HG03521 (cell line): ENCODE measurements at regions not wholly inside any gene's neighbourhood (a gene's known extent, or its start where the extent isn't known, plus 50 kb on each side); places are given as distances from the start of the nearest gene placed in this dataset.

ENCODE experiments used
- ATAC-seq: cut with Tn5 transposase; IDR thresholded peaks from one replicate; pipeline ENCODE4 v1.9.1; 2021; ENCODE audit warnings: mild to moderate bottlenecking, moderate library complexity; ENCODE audit not compliant: unreplicated experiment

DNA sequence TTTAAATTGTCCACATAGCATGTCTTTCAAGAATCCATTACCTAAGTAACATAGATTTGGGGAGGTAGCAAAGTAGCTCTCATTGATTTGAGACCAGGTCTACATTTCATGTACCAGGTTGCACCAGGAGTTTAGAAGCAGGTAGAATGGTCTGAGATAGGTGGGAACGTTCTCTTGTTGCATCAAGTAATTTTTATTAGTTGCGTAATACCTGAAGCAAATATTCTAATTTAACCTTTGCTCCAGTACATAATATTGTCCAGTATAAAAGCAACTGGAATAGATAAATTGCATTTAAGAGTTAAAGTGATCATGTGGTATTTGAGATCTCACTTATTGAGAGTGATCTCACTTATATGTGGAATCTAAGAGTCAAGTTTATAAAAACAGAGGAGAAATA lies 597.1 kb upstream of the PRMT6 start:
- ATAC-seq, result no peak

DNA sequence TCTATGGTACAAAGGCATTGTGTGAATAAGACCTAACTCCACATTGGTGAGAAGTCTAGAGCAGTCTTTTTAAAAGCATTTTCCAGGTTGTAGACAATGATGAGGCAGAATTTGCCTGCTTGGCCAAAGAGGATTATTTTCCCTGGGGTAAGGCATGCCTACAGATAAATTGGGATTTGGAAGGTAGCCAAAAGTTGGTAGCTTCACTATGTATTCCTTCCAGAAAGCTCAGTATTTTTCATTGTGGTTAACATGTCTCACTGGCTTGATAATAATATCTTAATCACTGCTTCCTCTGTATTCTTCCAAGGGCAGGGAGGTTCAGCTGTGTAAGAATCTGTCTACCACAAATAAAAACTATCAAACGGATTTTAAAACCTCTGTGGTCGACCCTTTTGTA lies 590.8 kb upstream of the PRMT6 start:
- no peak for ATAC-seq

DNA sequence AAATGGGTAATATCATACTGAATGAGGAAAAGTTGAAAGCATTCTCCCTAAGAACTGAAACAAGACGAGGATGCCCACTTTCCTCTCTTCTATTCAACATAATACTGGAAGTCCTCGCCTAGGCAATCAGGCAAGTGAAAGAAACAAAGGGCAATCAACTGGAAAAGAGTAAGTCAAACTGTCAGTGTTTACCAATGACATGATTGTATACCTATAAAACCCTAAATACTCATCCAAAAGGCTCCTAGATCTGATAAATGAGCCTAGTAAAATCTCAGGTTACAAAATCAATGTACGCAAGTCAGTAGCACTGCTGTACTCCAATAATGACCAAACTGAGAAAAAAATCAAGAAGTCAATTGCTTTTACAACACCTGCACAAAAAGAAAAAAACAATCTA lies 575.8 kb upstream of the PRMT6 start:
- no peak for ATAC-seq

- no peak for ATAC-seq
Observed at GRCh38 chr1:106492880-106493279, 563.6 kb upstream of the PRMT6 start.

- no peak for ATAC-seq
Observed at GRCh38 chr1:106494646-106495045, 561.8 kb upstream of the PRMT6 start.

DNA sequence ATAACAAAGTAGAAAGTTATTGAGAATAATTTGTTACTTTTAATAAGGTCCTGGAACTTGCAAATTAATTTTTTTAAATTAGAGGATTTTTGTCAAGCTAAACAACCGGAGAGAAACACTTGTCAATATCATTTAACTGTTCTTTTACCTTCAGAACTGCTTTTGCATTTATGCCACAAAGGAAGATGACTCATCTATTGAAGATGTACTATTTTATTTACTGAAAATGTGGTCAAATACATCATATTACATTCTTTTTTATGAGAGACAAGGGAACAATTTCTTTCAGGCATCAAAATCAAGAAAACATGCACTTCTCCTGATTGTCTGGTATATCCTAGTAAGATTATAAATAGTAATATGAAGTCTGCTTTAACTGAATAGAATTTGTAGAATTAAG lies 558.2 kb upstream of the PRMT6 start:
- no peak for ATAC-seq

DNA sequence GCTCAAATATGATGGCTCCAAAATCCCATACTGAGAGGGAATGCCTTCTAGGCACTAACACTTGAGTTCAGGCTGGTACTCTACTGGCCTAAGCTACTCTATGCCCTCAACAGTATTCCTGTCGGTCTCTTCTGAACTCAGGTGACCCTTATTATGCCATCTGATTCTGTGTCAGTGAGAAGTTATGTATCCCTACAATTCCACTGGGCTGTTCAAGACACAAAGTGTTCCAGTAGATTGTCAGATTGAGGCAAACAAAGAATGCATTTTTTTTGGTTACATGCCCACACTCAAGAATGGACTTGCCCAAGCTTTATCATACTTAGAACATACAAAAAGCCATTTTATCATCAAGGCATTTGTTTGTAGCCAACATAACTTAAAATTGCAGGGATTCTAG lies 553.8 kb upstream of the PRMT6 start:
- no peak for ATAC-seq

DNA sequence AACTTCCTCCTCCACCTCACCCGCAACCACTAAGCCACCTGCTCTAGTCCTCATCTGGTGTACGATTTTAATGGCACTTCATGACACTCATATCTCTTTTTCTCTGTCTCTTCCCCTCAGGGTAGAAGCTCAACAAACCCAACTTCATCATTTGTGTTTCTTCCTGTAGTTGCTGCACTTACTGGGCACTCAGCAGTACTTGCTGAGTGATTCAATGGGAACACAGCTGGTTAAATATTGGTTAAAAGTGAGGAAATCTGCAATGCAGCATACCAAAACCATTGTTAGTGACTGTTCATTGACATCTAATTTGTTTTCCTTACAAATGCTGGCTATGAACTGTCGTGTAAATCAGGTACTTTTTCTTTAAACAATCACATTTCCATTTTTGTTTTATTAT lies 541.1 kb upstream of the PRMT6 start:
- ATAC-seq, result no peak

- ATAC-seq, result no peak
Observed at GRCh38 chr1:106517224-106517623, 539.2 kb upstream of the PRMT6 start.

DNA sequence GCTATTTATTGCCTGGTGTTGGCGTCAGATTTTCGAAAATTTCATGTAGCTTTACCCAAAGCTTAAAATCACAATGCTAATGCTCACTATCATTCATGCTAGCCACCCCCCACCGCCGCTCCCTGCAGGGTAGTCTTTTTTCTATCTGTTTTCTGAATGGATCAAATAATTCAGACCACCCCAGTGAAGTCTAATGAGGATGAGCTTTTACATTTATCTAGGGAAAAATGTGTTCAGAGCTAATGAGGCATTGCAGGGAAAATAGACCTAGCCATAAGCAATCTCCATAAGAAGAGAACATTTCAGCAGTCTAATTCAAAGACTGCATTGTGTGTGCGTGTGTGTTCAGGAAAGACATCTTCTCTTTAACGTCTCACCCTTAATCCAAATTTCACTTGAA lies 533.0 kb upstream of the PRMT6 start:
- no peak for ATAC-seq

DNA sequence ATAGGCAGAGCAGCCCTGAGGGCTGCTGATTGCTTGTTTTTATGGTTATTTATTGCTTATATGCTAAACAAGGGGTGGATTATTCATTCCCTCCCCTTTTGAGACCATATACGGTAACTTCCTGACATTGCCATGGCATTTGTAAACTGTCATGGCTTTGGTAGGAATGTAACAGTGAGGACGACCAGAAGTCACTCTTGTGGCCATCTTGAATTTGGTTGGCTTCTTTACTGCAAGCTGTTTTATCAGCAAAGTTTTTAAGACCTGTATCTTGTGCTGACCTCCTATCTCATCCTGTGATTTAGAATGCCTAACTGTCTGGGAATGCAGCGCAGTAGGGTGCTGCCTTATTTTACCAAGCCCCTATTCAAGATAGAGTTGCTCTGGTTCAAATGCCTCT lies 531.8 kb upstream of the PRMT6 start:
- no peak for ATAC-seq

- ATAC-seq, result no peak
Observed at GRCh38 chr1:106526650-106527049, 529.8 kb upstream of the PRMT6 start.

GRCh38 chr1:106534612-106535011 lies 521.9 kb upstream of the PRMT6 start:
- no peak for ATAC-seq

DNA sequence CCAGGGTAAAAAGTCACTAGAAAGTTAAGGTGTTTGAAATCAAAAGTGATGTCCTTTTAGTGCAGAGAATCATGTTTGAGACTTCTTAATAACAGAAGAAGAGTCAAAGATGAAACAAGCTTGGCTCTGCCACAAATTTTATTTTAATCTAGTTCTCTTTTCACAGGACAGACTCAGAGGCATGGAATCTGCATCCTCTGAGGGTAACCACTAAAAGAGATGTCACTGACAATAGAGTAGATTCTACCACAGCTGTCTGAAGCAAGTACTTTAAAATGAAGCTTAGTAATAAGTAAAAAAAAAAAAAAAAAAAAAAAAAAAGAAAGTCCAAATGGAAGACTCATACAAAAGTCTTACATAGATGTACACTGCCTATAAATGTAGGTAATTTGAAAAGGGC lies 519.7 kb upstream of the PRMT6 start:
- ATAC-seq, result no peak

DNA sequence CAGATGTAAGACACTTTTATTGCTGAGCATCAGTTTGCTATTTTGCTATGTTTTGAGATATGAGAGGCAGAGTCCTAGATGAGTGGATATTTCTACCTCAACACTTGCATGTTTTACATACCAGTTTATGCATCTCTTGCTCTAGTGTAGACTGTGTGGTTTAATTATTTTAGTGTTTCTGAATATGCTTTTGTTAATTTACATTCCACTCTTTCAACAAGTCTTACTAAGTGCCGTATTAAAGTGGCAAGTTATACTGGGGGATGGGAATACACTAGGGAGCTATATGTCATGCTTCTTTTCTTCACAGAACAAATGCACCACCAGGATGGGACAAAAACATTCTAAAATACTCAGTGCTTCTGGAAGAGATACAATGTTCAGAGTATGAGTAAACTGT lies 507.7 kb upstream of the PRMT6 start:
- ATAC-seq, result no peak

DNA sequence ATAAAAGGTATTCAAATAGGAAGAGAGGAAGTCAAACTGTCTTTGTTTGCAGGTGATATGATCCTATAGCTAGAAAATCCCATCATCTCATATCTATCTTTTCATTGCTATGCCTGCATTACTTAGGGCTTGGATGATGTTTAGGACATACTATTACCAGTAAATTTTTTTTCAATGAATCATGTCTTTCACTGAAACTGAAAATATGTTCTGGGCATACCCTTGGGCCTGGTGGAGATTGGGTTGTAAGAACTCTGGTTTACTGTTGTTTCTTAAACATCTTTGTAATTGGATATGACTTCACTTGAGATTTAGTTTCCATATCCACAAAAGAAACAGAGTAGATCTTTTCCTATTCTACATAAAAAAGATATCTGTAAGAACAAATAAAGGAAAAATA lies 502.2 kb upstream of the PRMT6 start:
- ATAC-seq, result no peak

GRCh38 chr1:106555571-106555970 lies 500.9 kb upstream of the PRMT6 start:
- no peak for ATAC-seq

DNA sequence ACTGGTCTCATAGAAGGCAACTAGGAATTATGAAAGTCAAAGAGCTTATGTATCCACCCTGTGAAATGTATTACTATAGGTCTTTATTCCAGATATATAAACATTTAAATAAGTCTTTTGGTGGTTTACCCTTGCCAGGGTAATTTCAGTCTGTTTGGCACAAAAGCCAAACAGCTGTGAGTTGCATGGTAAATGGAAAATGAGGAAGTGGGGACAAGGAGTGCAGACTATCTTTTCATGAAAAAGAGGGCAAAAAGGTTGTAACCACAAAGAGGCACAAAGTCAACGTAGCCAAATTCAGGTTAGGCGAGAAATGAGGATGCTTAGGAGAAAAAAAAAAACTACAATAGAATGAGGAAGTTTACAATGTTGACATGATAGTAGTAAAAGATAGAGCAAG lies 492.3 kb upstream of the PRMT6 start:
- ATAC-seq, result no peak

DNA sequence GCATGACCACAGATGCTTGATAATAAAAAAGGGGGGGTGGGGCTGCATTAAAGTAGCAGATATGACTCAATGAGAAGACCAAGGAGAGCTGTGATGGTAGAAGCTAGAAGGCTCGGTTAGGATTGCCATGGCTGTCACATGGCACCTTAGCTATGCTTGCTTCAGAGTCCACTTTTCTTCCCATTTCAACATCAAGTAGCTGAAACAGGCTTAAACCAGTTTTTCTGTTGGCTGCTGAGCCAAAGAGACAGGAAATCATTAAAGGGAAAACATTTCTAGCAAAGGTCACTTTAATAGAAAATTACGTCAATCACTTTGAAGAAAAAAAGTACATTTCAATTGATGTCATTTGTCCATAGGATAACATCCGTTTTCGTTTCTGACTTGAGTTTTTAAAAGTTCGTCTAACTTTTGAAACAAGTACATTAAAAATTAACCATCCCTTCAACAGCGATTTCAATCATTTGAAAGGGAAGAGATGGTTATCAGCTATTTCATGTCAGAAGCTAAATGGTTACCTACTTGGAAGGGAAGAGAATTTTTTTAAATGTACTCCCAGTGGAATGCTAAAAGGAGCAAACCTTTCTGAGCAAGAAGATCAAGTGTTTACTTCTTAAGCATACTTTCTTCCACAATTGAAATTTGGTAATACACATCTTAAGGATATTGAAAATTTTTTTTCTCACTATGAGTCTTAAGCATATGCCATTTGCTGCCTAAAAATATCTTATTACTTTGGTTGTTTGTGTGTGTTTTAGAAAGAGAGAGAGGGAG lies 488.1 kb upstream of the PRMT6 start:
- ATAC-seq, result no peak

GRCh38 chr1:106571109-106571508 lies 485.4 kb upstream of the PRMT6 start:
- ATAC-seq, result no peak

DNA sequence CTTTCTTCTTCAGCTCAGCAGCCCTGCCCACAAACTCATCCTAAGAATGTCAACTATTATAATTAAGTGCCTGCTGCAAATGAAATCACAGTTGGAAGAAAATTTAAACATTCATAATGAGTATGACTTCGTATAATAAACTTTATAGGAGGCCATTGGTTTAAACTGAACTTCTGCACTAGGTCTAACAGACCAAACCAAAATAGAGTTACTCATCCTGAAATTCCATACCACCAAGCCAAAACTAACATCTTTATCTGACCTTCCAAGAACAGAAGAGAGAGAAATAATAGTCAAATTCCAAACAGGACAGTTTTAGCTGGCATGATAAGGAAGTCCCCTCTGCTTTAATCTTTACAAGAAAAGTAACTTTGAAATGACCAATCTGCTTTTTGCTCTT lies 472.4 kb upstream of the PRMT6 start:
- ATAC-seq, result no peak

GRCh38 chr1:106584676-106585075 lies 471.8 kb upstream of the PRMT6 start:
- no peak for ATAC-seq

- no peak for ATAC-seq
Observed at GRCh38 chr1:106600626-106601025, 455.8 kb upstream of the PRMT6 start.
